HUES6 (cell line): ENCODE measurements at regions not wholly inside any gene's neighbourhood (a gene's known extent, or its start where the extent isn't known, plus 50 kb on each side); places are given as distances from the start of the nearest gene placed in this dataset.
A peak's percentile ranks its signal among the peaks of the same experiment; 100 is the strongest.

Experiments
- H3K27ac ChIP-seq: 2 replicates; pipeline ENCODE4 v1.7.0; 2013; ENCODE audit warnings: low read depth, mild to moderate bottlenecking, low read length, inconsistent platforms
- H3K27me3 ChIP-seq: 2 replicates; pipeline ENCODE4 v1.6.1; 2013; ENCODE audit warnings: low read length; ENCODE audit not compliant: control insufficient read depth, insufficient read depth
- H3K36me3 ChIP-seq: 2 replicates; pipeline ENCODE4 v1.6.1; 2013; ENCODE audit warnings: low read length; ENCODE audit not compliant: control insufficient read depth, insufficient read depth
- H3K4me1 ChIP-seq: 2 replicates; pipeline ENCODE4 v1.6.1; 2013; ENCODE audit warnings: low read length; ENCODE audit not compliant: control insufficient read depth, insufficient read depth
- H3K4me3 ChIP-seq: 2 replicates; pipeline ENCODE4 v1.5.1; 2013; ENCODE audit warnings: low read depth, low read length
- H3K9ac ChIP-seq: one replicate; pipeline ENCODE4 v1.6.1; 2013; ENCODE audit warnings: mild to moderate bottlenecking, low read length
- H3K9me3 ChIP-seq: 2 replicates; pipeline ENCODE4 v1.6.1; 2013; ENCODE audit warnings: low read depth, low read length; ENCODE audit not compliant: control insufficient read depth, insufficient read depth

- H3K4me1 ChIP-seq: no peaks in the 10 kb centered on the region
- H3K27ac ChIP-seq: no peak overlapping the region
- H3K9ac ChIP-seq: no peak overlapping the region
- H3K27me3 ChIP-seq: no peaks in the 10 kb centered on the region
- H3K4me3 ChIP-seq: no peak overlapping the region
- no peaks in the 10 kb centered on the region for H3K36me3 ChIP-seq
- no peaks in the 10 kb centered on the region for H3K9me3 ChIP-seq
These were observed 543.1 kb downstream of the LRFN5 start for GRCh38 chr14:42149609-42150261.

- Histone ChIP-seq H3K9ac (no peak overlapping the region), H3K4me1 (no peaks in the 10 kb centered on the region), H3K27ac (no peak overlapping the region), H3K4me3 (no peak overlapping the region), H3K36me3 (no peaks in the 10 kb centered on the region), H3K27me3 (no peaks in the 10 kb centered on the region), H3K9me3 (no peaks in the 10 kb centered on the region)
These were observed 539.1 kb downstream of the LRFN5 start for GRCh38 chr14:42145766-42146165.

- H3K27ac ChIP-seq: no peak overlapping the region
- no peaks in the 10 kb centered on the region for H3K9me3 ChIP-seq
- no peak overlapping the region for H3K9ac ChIP-seq
- H3K36me3 ChIP-seq: no peaks in the 10 kb centered on the region
- no peaks in the 10 kb centered on the region for H3K4me1 ChIP-seq
- no peak overlapping the region for H3K4me3 ChIP-seq
- no peaks in the 10 kb centered on the region for H3K27me3 ChIP-seq
These were observed 536.4 kb downstream of the LRFN5 start for GRCh38 chr14:42143114-42143513.

GRCh38 chr14:42141328-42141727 is 534.7 kb downstream of the LRFN5 start:
- H3K4me3 ChIP-seq: no peak overlapping the region
- H3K27me3 ChIP-seq: no peaks in the 10 kb centered on the region
- H3K4me1 ChIP-seq: no peaks in the 10 kb centered on the region
- no peaks in the 10 kb centered on the region for H3K36me3 ChIP-seq
- H3K9ac ChIP-seq: no peak overlapping the region
- H3K9me3 ChIP-seq: no peaks in the 10 kb centered on the region
- H3K27ac ChIP-seq: no peak overlapping the region

- H3K9ac ChIP-seq: no peak overlapping the region
- H3K27ac ChIP-seq: no peak overlapping the region
- no peaks in the 10 kb centered on the region for H3K36me3 ChIP-seq
- H3K4me3 ChIP-seq: no peak overlapping the region
- no peaks in the 10 kb centered on the region for H3K27me3 ChIP-seq
- no peaks in the 10 kb centered on the region for H3K4me1 ChIP-seq
- no peaks in the 10 kb centered on the region for H3K9me3 ChIP-seq
These were observed 534.2 kb downstream of the LRFN5 start for GRCh38 chr14:42140831-42141279.

GRCh38 chr14:42140001-42140400 is 533.3 kb downstream of the LRFN5 start:
- no peaks in the 10 kb centered on the region for H3K27me3 ChIP-seq
- no peak overlapping the region for H3K27ac ChIP-seq
- H3K36me3 ChIP-seq: no peaks in the 10 kb centered on the region
- no peak overlapping the region for H3K9ac ChIP-seq
- no peaks in the 10 kb centered on the region for H3K4me1 ChIP-seq
- H3K9me3 ChIP-seq: no peaks in the 10 kb centered on the region
- no peak overlapping the region for H3K4me3 ChIP-seq

- no peaks in the 10 kb centered on the region for H3K27me3 ChIP-seq
- H3K9ac ChIP-seq: no peak overlapping the region
- H3K4me1 ChIP-seq: no peaks in the 10 kb centered on the region
- no peaks in the 10 kb centered on the region for H3K9me3 ChIP-seq
- no peaks in the 10 kb centered on the region for H3K36me3 ChIP-seq
- no peak overlapping the region for H3K4me3 ChIP-seq
- no peak overlapping the region for H3K27ac ChIP-seq
These were observed 531.7 kb downstream of the LRFN5 start for GRCh38 chr14:42138406-42138805.

- H3K4me3 ChIP-seq: no peak overlapping the region
- H3K9me3 ChIP-seq: no peaks in the 10 kb centered on the region
- no peaks in the 10 kb centered on the region for H3K36me3 ChIP-seq
- no peak overlapping the region for H3K27ac ChIP-seq
- no peaks in the 10 kb centered on the region for H3K4me1 ChIP-seq
- no peak overlapping the region for H3K9ac ChIP-seq
- H3K27me3 ChIP-seq: no peaks in the 10 kb centered on the region
These were observed 524.1 kb downstream of the LRFN5 start for GRCh38 chr14:42130815-42131214.

- Histone ChIP-seq H3K9me3 (no peaks in the 10 kb centered on the region), H3K36me3 (no peaks in the 10 kb centered on the region), H3K4me1 (no peaks in the 10 kb centered on the region), H3K4me3 (no peak overlapping the region), H3K27me3 (no peaks in the 10 kb centered on the region), H3K9ac (no peak overlapping the region), H3K27ac (no peak overlapping the region)
These were observed 516.9 kb downstream of the LRFN5 start for GRCh38 chr14:42123526-42123925.

- Histone ChIP-seq H3K4me3 (peak overlapping the region; percentile 36; the same call in 1 of the 2 replicates), H3K36me3 (no peaks in the 10 kb centered on the region), H3K4me1 (no peaks in the 10 kb centered on the region), H3K27me3 (no peaks in the 10 kb centered on the region), H3K27ac (no peak overlapping the region), H3K9me3 (peaks cover 10% of the 10 kb centered on the region), H3K9ac (no peak overlapping the region)
These were observed 506.8 kb downstream of the LRFN5 start for GRCh38 chr14:42113358-42114069.

GRCh38 chr14:42112108-42112507 is 505.4 kb downstream of the LRFN5 start:
- Histone ChIP-seq H3K36me3 (no peaks in the 10 kb centered on the region), H3K4me3 (no peak overlapping the region), H3K9me3 (peaks cover 10% of the 10 kb centered on the region), H3K27ac (no peak overlapping the region), H3K27me3 (no peaks in the 10 kb centered on the region), H3K9ac (no peak overlapping the region), H3K4me1 (no peaks in the 10 kb centered on the region)
